VCaP (cell line): ENCODE measurements at regions not wholly inside any gene's neighbourhood (a gene's known extent, or its start where the extent isn't known, plus 50 kb on each side); places are given as distances from the start of the nearest gene placed in this dataset.

Source experiments
- H3K27ac ChIP-seq: fragments of 450-650 bp; 2 replicates; pipeline ENCODE4 v1.5.1; 2017
- TF ChIP-seq, protein P1 (sequence below): fragments of 450-650 bp; conservative IDR thresholded peaks from 2 replicates; pipeline ENCODE4 v1.5.1; 2017; ENCODE audit warnings: mild to moderate bottlenecking, moderate library complexity

DNA sequence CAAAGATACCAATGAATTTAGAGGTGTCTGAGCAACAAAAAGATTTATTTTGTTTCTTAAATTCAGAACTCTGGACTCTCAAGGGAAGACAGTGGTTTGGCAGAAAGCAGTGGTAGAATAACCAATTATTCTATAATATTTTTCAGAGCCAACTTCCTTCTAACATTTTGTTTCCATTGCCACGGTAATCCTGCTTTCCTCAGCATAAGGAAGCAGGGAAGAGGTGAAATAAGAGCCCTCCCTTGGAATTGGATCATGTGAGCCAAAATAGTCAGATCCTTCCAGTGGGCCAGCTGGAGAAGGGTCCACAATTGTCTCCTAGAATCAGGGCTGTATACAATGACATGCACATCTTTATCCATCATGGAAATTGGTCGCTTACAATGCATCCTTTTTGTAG, 130.0 kb upstream of the MAP1B start:
- TF ChIP-seq, protein P1, sequence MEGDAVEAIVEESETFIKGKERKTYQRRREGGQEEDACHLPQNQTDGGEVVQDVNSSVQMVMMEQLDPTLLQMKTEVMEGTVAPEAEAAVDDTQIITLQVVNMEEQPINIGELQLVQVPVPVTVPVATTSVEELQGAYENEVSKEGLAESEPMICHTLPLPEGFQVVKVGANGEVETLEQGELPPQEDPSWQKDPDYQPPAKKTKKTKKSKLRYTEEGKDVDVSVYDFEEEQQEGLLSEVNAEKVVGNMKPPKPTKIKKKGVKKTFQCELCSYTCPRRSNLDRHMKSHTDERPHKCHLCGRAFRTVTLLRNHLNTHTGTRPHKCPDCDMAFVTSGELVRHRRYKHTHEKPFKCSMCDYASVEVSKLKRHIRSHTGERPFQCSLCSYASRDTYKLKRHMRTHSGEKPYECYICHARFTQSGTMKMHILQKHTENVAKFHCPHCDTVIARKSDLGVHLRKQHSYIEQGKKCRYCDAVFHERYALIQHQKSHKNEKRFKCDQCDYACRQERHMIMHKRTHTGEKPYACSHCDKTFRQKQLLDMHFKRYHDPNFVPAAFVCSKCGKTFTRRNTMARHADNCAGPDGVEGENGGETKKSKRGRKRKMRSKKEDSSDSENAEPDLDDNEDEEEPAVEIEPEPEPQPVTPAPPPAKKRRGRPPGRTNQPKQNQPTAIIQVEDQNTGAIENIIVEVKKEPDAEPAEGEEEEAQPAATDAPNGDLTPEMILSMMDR: no peak
- H3K27ac ChIP-seq: no peak overlapping the region

DNA sequence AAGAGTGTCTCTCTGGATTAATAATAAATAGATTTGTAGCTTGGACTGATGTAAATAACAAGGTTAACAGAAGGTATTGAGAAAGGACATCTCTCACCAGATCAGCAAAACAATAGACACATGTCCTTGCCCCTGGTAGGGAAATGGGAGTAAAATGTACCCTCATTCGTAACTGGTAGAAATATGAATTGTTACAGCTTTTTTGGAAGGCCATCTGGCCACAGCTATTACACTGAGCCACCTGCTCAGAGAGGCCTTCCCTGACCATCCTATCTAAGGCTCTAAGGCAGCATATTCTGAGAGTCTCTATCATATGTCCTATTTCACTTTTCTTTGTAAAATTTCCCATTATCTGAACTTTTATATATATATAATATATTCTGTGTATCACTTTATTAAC, 129.1 kb upstream of the MAP1B start:
- TF ChIP-seq, protein P1: no peak
- no peak overlapping the region for H3K27ac ChIP-seq

DNA sequence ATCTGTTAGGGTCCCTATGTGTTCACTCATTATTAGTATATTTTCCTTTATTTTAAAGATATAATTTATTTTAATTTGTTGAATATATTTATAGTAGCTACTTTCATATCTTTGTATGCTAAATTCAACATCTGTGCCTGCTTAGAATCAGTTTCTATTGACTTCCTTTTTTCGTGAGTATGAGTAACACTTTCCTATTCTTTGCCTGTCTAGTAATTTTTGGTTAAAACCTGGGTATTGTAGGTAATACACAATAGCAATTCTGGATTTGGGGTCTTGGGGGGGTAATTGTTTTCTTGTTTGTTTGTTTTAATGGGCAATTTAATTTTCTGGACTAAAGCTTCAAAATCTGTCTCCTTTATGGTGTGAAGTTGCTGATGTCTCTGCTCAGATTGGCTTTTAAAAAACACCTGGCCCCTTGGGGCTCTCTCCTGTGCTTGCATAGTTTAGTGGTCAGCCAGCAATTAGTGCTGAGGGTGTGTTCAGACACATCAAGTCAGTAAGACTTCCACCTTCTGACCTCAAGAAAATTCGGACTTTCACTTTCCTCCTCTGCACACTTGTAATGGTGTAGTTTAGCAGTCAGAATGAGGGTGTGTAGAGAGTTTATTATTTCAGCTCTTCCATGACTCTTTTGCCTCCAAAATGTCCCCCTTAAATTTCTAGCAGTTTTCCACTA, 124.4 kb upstream of the MAP1B start:
- H3K27ac ChIP-seq: no peak overlapping the region
- TF ChIP-seq, protein P1: no peak

DNA sequence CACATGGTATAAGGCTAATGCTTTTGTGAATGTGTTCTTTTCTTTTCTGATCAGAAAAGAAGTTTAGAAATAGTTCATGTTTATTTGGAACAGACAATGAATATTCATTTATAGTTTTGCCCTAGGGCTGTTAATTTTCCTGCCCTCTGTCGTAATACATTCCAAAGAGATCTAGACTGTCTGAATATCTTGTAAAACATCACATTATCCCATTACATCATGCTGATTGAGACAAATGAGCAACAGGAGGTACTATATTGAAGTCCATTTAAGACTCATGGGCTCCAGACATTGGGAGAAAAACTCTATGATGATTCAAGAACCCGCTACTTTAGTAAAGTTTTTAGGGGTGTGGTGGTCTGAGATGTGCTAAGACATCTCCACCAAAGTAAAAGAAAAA, 121.2 kb upstream of the MAP1B start:
- TF ChIP-seq, protein P1: no peak

DNA sequence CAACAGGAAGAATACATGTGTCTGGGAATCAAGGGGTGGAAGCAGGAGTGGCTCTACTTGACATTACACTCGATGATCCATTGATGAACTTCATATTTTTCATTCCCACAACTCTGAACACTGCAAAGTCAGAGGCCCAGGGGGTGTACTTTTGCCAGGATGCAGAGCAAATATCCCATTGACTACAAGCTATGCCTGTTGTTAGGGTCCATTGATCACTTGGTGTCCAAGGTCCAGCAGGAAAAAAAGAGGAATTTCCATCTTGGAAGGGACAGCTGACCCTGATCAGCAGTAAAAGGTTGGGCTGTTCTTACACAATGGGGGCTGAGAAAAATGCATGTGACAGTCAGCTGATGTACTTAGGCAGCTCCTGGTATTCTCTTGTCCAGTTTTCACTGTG, 118.5 kb upstream of the MAP1B start:
- no peak overlapping the region for H3K27ac ChIP-seq
- TF ChIP-seq, protein P1: no peak

More for the DNA sequence above, 121.2 kb upstream of the MAP1B start:
- H3K27ac ChIP-seq: no peak overlapping the region

DNA sequence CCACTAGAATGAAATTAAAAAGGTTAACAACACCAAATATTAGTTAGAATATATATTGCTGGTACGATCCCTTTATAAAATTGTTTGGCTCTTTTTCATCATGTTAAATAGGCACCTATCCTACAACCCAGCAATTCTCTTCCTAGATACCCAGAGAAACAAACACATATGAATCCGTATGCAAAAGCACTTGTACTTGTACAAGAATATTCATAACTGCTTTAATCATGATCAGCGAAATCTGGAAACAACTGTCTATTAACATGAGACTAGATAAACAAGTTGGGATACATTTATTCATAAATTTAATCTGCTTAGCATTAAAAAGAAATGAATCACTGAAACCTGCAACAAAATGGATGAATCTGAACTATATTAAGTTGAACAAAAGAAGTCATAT, 113.7 kb upstream of the MAP1B start:
- TF ChIP-seq, protein P1: no peak
- H3K27ac ChIP-seq: no peak overlapping the region

DNA sequence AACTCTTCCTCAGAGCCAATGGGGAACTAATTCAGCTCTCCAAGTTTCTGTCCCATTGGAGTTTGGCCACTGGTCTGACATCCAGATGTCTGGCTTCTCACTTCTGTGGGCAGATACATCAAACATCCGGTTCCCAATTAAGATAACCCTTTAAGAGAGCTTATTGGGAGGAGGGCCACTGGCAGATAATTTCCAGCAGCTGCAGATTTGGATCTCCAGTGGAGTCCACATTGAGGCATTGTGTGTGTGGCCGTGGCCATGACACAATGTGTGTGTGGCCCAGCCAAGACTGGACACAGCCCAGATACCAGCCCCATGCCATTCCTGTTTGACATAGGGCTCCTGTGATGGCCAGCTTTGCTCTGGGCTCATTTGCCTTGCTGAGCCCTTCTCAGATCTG, 110.5 kb upstream of the MAP1B start:
- TF ChIP-seq, protein P1: no peak
- H3K27ac ChIP-seq: no peak overlapping the region
